VCaP (cell line): ENCODE measurements at regions not wholly inside any gene's neighbourhood (a gene's known extent, or its start where the extent isn't known, plus 50 kb on each side); places are given as distances from the start of the nearest gene placed in this dataset.

ENCODE experiments used
- H3K27ac ChIP-seq: fragments of 450-650 bp; 2 replicates; pipeline ENCODE4 v1.5.1; 2017
- CTCF ChIP-seq: fragments of 450-650 bp; conservative IDR thresholded peaks from 2 replicates; pipeline ENCODE4 v1.5.1; 2017; ENCODE audit warnings: mild to moderate bottlenecking, moderate library complexity

- no peak overlapping the region for H3K27ac ChIP-seq
- no peak for TF ChIP-seq CTCF
Measured at GRCh38 chr13:89322466-89322865, 1651.3 kb downstream of the SLITRK5 start.

- TF ChIP-seq CTCF = no peak
Measured at GRCh38 chr13:89324582-89324981, 1653.4 kb downstream of the SLITRK5 start.

GRCh38 chr13:89343165-89343564 is 1672.0 kb downstream of the SLITRK5 start:
- H3K27ac ChIP-seq = no peak overlapping the region
- TF ChIP-seq CTCF = no peak

More at GRCh38 chr13:89324582-89324981, 1653.4 kb downstream of the SLITRK5 start:
- no peak overlapping the region for H3K27ac ChIP-seq

- TF ChIP-seq CTCF = no peak
- no peak overlapping the region for H3K27ac ChIP-seq
Measured at GRCh38 chr13:89352384-89352783, 1681.2 kb downstream of the SLITRK5 start.

GRCh38 chr13:89361909-89362308 is 1690.7 kb downstream of the SLITRK5 start:
- TF ChIP-seq CTCF = peak; percentile 33; the same call in 1 of the 2 replicates
- H3K27ac ChIP-seq = no peak overlapping the region

- no peak for TF ChIP-seq CTCF
Measured at GRCh38 chr13:89363144-89363543, 1692.0 kb downstream of the SLITRK5 start.

GRCh38 chr13:89372193-89372592 is 1701.0 kb downstream of the SLITRK5 start:
- no peak for TF ChIP-seq CTCF
- H3K27ac ChIP-seq = no peak overlapping the region

More at GRCh38 chr13:89363144-89363543, 1692.0 kb downstream of the SLITRK5 start:
- no peak overlapping the region for H3K27ac ChIP-seq
